ENCODE measurements at regions not wholly inside any gene's neighbourhood (a gene's known extent, or its start where the extent isn't known, plus 50 kb on each side); places are given as distances from the start of the nearest gene placed in this dataset.
A peak's percentile ranks its signal among the peaks of the same experiment; 100 is the strongest.
"Not testable (repeated sequence)": the region's sequence is repeated elsewhere in the genome, so short reads cannot be mapped to it uniquely, and the experiment has no call there.

DNA sequence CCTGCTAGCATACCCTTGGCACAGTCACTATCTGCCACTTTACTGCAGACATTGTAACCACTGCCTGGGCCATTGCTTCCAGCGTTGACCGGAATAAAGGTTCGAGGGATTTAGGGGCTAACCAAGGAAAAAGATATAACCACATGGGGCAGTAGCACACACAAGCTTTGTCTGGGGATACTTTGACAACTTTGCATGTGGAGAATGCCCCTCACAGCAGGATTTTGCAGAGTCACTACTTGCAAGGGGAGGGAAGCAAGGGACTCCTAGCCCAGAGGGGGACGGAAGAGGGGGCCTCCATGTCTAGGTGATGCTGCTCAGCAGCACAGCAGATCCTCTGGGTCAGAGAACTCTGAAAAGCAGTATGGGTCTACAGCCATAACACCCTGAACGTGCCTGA lies 138.7 kb downstream of the SPP2 start:
- in situ Hi-C loops (cut with MboI; ENCODE audit: low pct_unique_long_range_greater_than_20kb, low sequenced_read_pairs) = no loop called here

DNA sequence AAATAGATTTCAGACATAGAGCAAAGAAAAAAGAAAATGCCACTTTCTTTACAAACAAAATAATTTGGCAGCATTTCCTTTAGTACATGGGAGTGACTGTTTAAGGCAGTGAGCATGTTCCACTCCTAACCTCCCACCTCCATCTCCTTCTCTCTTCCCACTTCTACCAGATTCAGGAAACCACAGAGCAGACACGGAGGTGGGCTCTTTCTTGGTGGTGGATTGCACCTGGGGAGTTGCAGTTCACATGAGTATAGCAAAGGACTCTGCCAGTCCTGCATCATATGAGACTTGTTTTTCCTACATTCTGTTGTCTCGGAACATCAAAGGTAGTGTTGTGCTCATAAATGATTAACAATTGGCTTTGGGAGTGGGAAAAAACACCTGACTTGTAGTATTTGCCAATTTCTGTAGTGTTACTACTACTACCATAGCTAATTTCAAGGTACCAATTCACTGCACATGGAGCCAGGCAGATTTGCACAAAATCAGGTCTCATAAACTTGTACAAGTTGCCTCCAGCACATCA lies 137.2 kb downstream of the SPP2 start:
- no peak for DNase-seq

More for the DNA sequence above, 138.7 kb downstream of the SPP2 start:
- no peak for DNase-seq

DNA sequence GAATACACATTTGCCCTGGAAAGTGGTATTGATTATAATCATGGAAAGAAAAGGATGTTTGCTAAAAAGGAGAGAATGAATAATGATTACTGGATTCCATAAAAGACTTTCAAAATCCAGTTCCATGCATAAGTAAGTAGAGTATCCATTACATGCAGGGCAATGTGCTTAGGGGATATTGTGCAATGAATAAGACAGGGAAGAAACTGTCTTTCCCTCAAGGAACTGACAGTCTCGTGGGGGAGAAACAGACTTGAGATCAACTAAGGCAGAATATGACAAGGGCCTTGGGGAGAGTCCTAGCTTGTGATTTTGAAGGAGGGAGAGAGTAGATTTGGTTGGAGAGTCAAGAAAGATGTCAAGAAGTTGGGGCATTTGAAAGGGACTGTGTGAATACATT lies 130.6 kb downstream of the SPP2 start:
- DNase-seq = no peak
- in situ Hi-C loops (cut with MboI; ENCODE audit: low pct_unique_long_range_greater_than_20kb, low sequenced_read_pairs) = no loop called here

More for the DNA sequence above, 137.2 kb downstream of the SPP2 start:
- in situ Hi-C loops (cut with MboI; ENCODE audit: low pct_unique_long_range_greater_than_20kb, low sequenced_read_pairs) = no loop called here

DNA sequence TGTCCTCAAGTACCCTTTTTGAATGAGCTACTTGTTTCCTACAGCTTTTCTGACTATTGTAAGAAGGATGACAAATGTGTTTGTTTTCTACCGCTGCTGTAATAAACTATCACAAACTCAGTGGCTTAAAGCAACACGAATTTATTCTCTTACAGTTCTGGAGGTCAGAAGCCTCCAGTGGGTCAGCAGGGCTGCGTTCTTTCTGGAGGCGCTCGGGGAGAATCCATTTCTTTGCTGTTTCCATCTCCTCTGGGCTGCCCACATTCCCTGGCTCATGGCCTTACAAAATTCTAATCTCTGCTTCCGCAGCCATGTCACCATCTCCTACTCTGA lies 128.5 kb downstream of the SPP2 start:
- DNase-seq = no peak
- in situ Hi-C loops (cut with MboI; ENCODE audit: low pct_unique_long_range_greater_than_20kb, low sequenced_read_pairs) = no loop called here

DNA sequence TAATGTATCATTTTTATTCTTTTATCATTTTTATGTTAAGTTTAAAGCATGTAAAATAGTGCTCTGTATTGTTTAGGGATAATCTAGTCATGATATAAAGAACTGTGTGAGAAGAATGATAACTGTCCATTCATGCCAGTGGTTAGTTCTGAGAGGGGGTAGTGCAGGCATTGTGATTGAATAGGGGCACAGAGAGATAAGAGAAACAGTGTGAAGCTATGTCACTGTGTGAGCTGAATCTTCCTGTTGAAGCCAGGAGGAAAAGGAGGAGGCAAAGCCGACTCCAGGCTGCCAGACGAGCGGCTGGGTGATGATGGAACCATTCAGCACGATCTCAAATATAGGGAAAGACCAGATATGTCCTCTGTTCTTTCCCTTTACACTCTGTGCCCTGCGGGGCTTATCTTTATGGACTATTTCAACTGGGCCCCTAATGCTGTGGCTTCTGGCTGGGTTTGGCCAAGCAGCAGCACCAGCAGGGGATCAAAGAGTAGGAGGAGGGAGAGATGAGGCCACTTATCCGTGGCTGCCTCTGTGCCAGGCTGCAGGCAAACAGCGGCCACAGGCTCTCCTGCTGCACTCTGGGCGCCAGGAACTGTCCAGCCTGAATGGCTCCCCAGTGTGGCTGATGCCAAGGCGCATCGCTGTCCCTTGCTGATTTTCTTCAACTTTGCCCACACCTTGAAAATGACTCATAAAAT lies 128.0 kb downstream of the SPP2 start:
- DNase-seq = peak; percentile 0
- in situ Hi-C loops (cut with MboI; ENCODE audit: low pct_unique_long_range_greater_than_20kb, low sequenced_read_pairs) = no loop called here

DNA sequence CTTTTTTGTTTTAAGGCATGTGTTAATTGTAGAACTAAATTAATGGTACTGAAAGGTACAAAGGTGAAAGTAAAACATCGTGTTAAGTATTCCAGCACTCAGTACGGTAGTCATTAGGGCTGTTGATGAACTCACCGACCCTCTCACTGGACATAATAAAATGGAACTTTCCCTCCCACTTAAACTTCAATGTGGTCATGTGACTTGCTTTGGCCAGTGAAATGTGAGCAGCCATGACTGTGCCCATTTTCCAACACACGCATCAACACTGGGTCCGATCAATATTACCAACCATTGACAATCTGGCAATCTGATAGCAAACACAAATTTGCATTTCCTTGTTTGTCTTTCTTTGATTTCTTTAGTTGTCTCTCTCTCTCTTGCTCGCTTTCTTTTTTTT lies 125.1 kb downstream of the SPP2 start:
- DNase-seq = no peak
- in situ Hi-C loops (cut with MboI; ENCODE audit: low pct_unique_long_range_greater_than_20kb, low sequenced_read_pairs) = no loop called here

DNA sequence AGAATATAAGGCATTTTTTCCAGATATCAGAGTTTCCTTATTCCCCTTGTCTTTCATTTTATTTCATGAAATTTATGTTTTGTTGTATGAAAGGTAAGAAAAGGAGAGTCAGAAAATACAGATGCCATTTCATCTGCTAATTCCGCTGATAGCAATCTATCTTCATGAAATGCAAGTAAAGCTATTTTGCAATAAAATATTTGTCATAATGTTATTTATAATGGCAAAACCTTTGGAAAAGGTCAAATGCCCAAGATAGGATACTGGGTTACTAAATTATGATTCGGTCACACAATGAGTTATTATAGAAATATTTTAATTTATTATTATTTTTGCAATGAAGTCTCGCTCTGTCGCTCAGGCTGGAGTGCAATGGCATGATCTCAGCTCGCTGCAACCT lies 124.2 kb downstream of the SPP2 start:
- in situ Hi-C loops (cut with MboI; ENCODE audit: low pct_unique_long_range_greater_than_20kb, low sequenced_read_pairs) = no loop called here
- no peak for DNase-seq

DNA sequence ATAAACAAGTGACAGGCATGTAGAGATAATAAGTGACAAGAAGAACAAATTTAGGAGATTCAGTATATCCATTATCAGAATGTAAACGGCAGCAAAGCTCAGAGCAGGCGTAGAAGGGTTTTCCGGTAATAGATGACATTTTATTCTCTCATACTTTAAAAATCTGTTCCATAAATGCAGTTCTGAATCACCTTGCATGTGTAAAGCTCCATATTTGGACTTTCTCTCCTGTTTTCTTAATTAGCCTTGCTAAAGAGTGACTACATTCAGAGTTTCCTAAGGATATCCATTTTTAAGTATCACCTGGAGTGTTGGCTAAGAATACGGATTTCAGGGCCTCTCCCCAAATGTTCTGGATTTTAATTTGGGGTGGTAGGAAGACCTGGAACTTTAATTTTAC lies 122.0 kb downstream of the SPP2 start:
- in situ Hi-C loops (cut with MboI; ENCODE audit: low pct_unique_long_range_greater_than_20kb, low sequenced_read_pairs) = no loop called here
- no peak for DNase-seq

DNA sequence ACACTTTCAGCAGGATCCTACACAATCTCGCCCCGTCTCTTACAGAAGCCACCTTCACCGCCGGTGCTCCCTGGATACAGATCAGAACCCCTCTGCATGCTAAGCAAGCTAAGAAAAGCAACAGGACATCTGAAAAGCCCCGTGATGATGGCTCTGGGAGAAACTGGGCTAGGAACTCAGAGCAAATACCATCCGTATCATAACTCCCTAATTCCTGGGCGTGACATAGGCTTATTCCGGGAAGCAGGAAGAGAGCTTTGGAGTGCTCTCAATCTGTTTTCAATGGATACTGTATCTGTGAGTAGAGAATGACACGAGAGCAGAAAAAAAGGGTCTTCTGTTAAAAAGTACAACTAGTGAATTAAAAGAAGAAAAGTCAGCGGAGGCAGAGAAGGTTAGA lies 121.6 kb downstream of the SPP2 start:
- in situ Hi-C loops (cut with MboI; ENCODE audit: low pct_unique_long_range_greater_than_20kb, low sequenced_read_pairs) = no loop called here

DNA sequence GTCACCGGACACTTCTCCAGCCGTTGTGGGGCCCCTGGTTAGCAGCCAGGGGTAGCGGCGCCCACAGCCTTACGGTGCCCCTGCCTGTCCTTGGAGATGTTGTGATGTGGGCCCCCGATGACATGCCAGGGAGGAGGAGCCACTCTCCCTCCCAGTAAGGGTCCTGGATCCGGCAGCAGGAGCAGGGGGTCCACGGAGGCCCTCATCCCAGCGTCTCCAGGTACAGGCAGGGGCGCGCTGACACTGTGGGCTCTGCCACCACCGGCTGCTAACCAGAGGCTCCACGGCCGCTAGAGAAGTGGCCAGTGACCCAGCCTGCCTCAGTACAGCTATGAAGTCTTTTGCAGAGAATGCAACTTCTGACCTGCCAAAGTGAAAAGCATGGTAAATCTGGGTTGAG lies 121.2 kb downstream of the SPP2 start:
- in situ Hi-C loops (cut with MboI; ENCODE audit: low pct_unique_long_range_greater_than_20kb, low sequenced_read_pairs) = no loop called here
- no peak for DNase-seq

More for the DNA sequence above, 121.6 kb downstream of the SPP2 start:
- DNase-seq = no peak

DNA sequence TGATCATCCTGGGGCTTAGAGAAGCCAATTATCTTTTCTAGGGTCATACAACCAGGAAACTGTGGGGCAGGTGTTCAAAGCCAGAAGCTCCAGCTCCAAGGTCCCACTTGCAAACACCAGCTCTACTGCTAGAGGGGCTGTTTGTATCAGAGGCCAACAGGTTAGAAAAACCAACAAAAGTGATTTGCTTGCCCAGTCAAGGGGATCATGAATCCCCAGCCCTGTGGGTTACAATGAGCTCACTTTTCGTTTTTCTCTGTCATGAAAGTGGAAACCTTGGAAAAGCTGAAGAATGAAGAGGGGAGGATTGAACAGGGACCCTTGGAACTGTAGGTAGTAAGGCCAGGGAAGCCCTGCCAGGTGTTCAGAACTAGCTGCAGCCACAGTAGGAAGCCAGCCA lies 119.2 kb downstream of the SPP2 start:
- in situ Hi-C loops (cut with MboI; ENCODE audit: low pct_unique_long_range_greater_than_20kb, low sequenced_read_pairs) = no loop called here
- DNase-seq = no peak

DNA sequence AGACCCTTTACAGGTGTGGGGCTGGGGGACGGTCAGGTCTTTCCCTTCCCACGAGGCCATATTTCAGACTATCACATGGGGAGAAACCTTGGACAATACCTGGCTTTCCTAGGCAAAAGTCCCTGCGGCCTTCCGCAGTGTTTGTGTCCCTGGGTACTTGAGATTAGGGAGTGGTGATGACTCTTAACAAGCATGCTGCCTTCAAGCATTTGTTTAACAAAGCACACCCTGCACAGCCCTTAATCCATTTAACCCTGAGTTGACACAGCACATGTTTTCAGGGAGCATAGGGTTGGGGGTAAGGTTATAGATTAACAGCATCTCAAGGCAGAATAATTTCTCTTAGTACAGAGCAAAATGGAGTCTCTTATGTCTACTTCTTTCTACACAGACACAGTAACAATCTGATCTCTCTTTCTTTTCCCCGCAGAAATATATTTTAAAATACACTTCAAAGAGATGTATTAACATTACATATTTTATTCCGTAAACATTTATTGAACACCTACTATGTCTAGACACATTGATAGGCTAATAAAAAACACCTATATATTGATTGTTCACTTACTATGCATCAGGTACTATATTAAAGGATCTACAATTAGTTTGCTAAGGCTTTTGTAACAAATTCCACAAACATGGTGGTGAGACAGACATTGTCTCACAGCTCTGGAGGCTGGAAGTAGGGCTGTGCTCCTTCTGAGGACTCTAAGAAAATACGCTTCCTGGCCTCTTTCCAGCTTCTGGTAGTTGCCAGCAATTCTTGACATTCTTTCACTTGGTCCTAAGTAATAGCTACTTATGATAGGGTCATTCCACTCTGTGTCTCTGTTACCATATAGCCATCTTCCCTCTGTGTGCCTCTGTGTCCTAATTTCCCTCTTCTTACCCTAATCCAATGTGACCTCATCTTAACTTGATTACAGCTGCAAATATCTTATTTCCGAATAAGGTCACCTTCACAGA lies 118.4 kb downstream of the SPP2 start:
- DNase-seq; in situ Hi-C loops (cut with MboI; ENCODE audit: low pct_unique_long_range_greater_than_20kb, low sequenced_read_pairs): not testable (repeated sequence)

DNA sequence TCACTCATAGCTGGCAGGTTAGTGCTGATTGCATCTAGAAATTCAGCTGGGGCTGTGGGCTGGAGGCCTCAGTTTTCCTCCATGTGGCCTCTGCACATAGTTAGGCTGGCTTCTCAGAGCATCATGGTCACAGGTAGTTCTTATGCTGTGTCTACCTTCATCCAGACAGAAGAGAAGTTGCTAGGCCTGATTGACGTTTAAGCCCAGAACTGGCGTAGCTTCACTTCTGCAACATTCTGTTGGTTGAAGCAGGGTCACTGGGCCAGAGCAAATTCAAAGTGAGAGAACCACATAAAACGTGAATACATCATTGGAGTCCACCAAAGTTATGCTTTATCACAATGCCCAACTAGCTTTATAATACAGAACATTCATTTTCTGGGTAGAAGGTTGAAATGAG lies 116.0 kb downstream of the SPP2 start:
- in situ Hi-C loops (cut with MboI; ENCODE audit: low pct_unique_long_range_greater_than_20kb, low sequenced_read_pairs) = no loop called here
- no peak for DNase-seq

DNA sequence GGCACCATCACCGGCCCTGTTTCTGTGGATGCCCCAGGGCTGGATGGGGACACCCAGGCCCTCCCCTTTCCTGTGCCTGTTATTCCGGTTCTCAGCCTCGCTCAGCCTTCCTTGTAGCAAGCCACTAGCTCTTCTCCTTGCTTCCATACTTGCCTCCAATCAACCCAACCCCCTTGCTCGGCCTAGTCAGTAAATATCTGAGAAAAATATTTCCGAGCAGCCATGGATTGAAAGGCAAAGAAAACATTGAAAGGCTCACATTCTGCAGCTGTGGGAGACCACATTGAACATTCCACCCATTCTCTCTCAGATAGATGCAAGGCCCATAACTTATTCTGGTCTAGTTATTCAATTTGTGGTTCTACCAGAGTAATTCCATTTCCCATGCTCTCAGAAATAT lies 114.9 kb downstream of the SPP2 start:
- no peak for DNase-seq
- in situ Hi-C loops (cut with MboI; ENCODE audit: low pct_unique_long_range_greater_than_20kb, low sequenced_read_pairs) = no loop called here

DNA sequence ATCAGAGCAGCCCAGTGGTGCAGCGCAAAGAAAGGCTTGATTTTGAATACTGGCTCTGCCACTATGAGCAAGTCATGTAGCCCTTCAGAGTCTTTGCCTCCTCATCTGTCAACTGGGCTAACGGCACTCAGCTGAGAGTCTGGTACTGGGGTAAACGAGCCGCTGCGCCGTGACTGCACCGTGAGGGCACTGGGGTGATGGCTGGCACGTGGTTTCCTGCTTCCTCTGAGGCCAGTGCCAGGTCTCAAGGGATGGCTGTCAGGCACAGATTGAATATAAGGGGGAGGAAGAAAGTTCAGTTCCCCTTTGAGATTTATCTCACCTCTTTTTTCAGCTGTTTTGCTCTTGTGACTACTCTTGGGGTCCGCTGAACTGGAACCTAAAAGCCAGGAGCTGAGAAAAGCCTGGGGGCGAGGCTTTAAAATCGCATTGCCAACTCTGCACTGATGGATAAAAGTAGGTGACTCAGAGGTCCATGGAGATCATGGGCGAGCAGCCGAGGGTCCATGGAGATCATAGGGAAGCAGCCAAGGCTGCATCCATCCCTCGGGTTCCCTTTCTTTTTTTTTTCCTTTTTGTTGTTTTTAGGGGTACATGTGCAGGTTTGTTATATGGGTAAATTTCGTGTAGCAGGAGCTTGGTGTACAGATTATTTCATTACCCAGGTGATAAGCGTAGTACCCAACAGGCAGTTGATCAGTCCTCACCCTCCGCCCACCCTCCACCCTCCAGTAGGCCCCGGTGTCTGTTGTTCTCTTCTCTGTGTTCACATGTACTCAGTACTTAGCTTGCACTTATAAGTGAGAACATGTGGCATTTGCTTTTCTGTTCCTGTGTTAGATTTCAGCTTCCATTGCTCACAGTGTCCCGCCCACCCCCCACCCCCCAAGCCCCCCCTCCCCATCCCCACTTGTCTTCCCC lies 114.3 kb downstream of the SPP2 start:
- in situ Hi-C loops (cut with MboI; ENCODE audit: low pct_unique_long_range_greater_than_20kb, low sequenced_read_pairs) = no loop called here
- DNase-seq = no peak

DNA sequence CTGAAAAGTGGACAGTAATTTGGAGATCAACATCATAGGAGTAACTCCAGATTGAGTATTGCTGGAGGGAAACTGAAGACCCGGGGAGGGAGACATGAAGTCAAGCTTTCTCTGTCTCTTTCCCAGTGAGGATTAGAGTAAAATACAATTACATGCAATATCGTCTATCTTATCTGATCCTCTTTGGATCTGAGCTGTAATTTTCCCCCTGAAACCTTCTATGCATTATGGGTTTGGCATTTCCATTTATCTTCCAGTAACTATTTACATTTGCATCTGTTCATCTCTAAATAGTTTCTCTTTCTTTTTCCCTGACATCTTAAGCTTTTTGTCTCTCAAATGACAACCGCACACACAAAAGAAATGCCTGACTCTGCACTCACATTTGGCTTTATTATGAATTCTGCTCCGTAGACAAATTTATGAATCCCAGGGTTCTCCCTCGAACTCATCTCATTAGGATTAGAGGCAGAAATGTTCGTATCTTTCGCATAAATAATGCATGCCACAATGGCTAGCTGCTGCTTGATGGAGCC lies 113.1 kb downstream of the SPP2 start:
- in situ Hi-C loops (cut with MboI; ENCODE audit: low pct_unique_long_range_greater_than_20kb, low sequenced_read_pairs) = no loop called here
- DNase-seq = no peak

DNA sequence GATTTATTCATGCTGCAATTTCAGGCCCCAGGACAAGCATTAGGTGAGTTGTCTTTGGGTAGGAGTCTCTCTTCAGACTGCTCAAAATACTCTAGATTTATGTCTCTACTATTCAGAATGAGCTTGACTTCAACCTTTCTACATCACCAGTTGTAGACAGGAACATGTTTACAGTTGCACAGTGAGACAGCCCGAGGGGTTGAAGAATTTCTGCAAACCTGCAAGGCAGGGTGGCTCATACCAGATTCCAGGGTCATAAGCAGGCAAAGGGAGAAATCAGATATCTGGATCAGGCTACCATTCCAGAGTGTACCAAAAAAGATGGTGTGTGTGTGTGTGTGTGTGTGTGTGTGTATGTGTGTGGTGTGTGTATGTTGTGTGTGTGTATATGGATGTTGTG lies 112.4 kb downstream of the SPP2 start:
- in situ Hi-C loops (cut with MboI; ENCODE audit: low pct_unique_long_range_greater_than_20kb, low sequenced_read_pairs) = no loop called here
- DNase-seq = no peak

DNA sequence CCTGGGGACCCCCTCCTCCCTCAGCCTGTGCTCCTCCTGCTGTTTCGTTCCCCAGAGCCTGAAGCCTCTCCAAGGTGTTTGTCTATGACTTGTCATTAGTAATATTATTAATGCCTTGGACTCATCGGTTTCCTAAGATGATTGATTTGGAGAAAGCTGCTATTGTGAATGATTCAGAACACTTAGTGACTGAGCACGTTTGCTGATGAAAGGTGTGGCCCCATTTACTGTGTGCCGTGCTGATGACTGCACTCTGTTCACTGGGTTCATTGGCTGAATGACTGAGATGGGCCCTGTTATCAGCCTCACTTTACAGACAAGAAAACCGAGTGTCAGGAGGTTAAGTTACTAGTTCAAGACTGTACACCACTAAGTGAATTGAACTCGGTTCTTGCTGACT lies 111.4 kb downstream of the SPP2 start:
- no peak for DNase-seq
- in situ Hi-C loops (cut with MboI; ENCODE audit: low pct_unique_long_range_greater_than_20kb, low sequenced_read_pairs) = no loop called here

DNA sequence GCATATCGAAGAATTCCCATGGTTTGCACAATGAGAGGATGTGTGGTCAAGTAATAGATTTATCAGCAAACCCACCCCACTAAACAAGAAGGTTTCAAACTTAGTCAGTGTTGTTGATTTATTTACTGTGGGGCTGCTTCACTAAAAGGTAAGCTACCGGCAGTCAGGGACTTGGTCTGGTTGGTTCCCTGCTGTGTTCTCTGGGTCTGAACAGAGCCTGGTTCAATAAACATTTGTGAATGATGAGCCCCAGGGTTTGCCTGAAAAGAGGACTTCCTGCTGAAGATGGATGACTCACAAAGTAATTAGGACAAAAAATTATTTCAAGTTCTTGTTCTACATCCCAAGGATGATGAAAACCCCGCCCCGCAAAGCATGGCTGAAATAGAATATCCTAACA lies 108.3 kb downstream of the SPP2 start:
- in situ Hi-C loops (cut with MboI; ENCODE audit: low pct_unique_long_range_greater_than_20kb, low sequenced_read_pairs) = no loop called here
- DNase-seq = no peak

All from KBM-7 (cell line).